GM12875 (cell line): ENCODE measurements at regions not wholly inside any gene's neighbourhood (a gene's known extent, or its start where the extent isn't known, plus 50 kb on each side); places are given as distances from the start of the nearest gene placed in this dataset.

Experiments
- H3K4me3 ChIP-seq: one replicate; pipeline ENCODE4 v1.5.1; 2011; ENCODE audit warnings: low read depth, low read length, control low read depth
- CTCF ChIP-seq: IDR thresholded peaks from 2 replicates; pipeline ENCODE4 v1.5.1; 2011; ENCODE audit warnings: low read depth, mild to moderate bottlenecking, control low read depth, inconsistent platforms, low read length, moderate library complexity, borderline replicate concordance; ENCODE audit not compliant: insufficient read depth

DNA sequence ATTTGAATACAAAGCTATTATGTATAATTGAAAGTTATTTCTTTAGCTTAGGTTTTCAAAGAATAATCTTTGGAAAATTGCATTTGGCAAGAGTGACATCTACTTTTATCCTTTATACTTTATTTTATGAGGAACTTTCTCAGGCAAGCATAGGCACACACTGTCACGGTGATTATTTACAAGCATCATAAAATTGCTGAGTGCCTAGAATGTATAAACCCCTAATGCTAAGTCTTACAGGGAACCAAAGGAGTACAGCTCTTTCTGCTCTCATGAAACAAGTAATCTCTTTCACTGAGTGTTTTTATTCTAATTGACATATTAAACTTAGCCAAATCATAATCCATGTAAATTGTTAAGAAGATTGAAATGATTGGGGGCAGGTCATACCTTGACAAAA lies 154.9 kb downstream of the FSCB start:
- TF ChIP-seq CTCF: no peak
- no peak overlapping the region for H3K4me3 ChIP-seq

GRCh38 chr14:44347316-44347715 lies 159.8 kb downstream of the FSCB start:
- TF ChIP-seq CTCF: no peak
- no peak overlapping the region for H3K4me3 ChIP-seq

DNA sequence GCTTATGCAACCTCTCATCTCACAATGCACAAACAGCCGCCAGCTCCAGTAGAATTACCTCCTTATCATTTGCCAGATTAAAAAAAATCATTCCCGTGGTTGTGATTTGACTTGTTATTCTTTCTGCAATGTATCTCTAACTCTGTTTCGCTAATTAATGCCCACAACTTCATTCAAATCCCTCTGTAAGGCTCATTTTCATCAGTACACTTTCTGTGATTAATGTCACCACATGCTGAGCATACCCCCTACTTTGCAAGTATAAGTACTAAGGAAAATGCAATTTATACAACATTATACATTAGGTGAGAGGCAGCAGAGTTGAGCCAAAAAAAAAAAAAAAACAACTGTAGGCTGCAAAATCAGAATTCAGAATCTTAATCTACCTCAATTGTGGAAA lies 166.0 kb downstream of the FSCB start:
- no peak overlapping the region for H3K4me3 ChIP-seq
- no peak for TF ChIP-seq CTCF

GRCh38 chr14:44339862-44340261 lies 167.2 kb downstream of the FSCB start:
- no peak for TF ChIP-seq CTCF
- H3K4me3 ChIP-seq: no peak overlapping the region

DNA sequence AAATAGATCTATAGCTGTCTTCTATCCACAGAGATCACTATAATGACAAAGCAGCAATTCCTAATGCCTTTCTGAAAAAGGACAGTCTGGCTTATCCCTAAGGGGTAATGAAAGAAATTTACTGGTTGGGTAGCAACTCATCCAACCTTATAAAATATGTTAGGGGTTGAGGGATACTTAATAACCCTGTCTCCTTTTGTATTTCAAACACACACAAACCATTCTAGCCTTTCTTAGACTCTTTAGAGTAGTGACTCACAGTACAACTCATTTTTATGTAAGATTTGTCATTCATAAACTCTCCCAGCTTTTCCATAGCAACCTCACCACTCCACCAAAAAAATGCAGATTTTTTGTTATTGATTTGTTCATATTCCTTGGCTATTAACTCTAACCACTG lies 167.9 kb downstream of the FSCB start:
- no peak for TF ChIP-seq CTCF
- no peak overlapping the region for H3K4me3 ChIP-seq

GRCh38 chr14:44317441-44317746 lies 189.7 kb downstream of the FSCB start:
- H3K4me3 ChIP-seq: no peak overlapping the region
- TF ChIP-seq CTCF: no peak

GRCh38 chr14:44316647-44317440 lies 190.2 kb downstream of the FSCB start:
- no peak for TF ChIP-seq CTCF
- no peak overlapping the region for H3K4me3 ChIP-seq
